NCI-H2196 treated with DMSO at 0.1 percent for 48 hours (cell line): ENCODE measurements at regions not wholly inside any gene's neighbourhood (a gene's known extent, or its start where the extent isn't known, plus 50 kb on each side); places are given as distances from the start of the nearest gene placed in this dataset.

ENCODE experiments used
- DNase-seq: peaks from one replicate; lab custom pipeline; 2025; ENCODE audit not compliant: unreplicated experiment; lab: John Stamatoyannopoulos, UW

GRCh38 chr6:145031001-145031400, 704.3 kb downstream of the EPM2A start:
- DNase-seq: no peak

- no peak for DNase-seq
Observed at GRCh38 chr6:145031962-145032361, 703.4 kb downstream of the EPM2A start.

GRCh38 chr6:145032562-145033145, 702.7 kb downstream of the EPM2A start:
- DNase-seq: no peak

GRCh38 chr6:145034664-145035063, 700.7 kb downstream of the EPM2A start:
- DNase-seq: no peak

- no peak for DNase-seq
Observed at GRCh38 chr6:145036236-145036635, 699.1 kb downstream of the EPM2A start.

GRCh38 chr6:145036848-145037567, 698.3 kb downstream of the EPM2A start:
- no peak for DNase-seq

GRCh38 chr6:145042559-145042958, 692.8 kb downstream of the EPM2A start:
- DNase-seq: no peak

- DNase-seq: no peak
Observed at GRCh38 chr6:145043926-145044500, 691.3 kb downstream of the EPM2A start.

GRCh38 chr6:145044641-145045246, 690.6 kb downstream of the EPM2A start:
- DNase-seq: no peak

GRCh38 chr6:145045582-145045981, 689.7 kb downstream of the EPM2A start:
- no peak for DNase-seq

GRCh38 chr6:145047891-145048290, 687.4 kb downstream of the EPM2A start:
- DNase-seq: no peak

GRCh38 chr6:145051661-145052060, 683.7 kb downstream of the EPM2A start:
- no peak for DNase-seq

- no peak for DNase-seq
Observed at GRCh38 chr6:145055567-145055966, 679.8 kb downstream of the EPM2A start.

GRCh38 chr6:145060714-145061113, 674.6 kb downstream of the EPM2A start:
- no peak for DNase-seq

- no peak for DNase-seq
Observed at GRCh38 chr6:145063091-145063490, 672.2 kb downstream of the EPM2A start.

GRCh38 chr6:145067430-145067829, 667.9 kb downstream of the EPM2A start:
- no peak for DNase-seq

- no peak for DNase-seq
Observed at GRCh38 chr6:145068577-145068976, 666.7 kb downstream of the EPM2A start.

- no peak for DNase-seq
Observed at GRCh38 chr6:145069966-145070365, 665.4 kb downstream of the EPM2A start.

- DNase-seq: no peak
Observed at GRCh38 chr6:145070791-145071190, 664.5 kb downstream of the EPM2A start.

- no peak for DNase-seq
Observed at GRCh38 chr6:145071836-145072235, 663.5 kb downstream of the EPM2A start.

- DNase-seq: no peak
Observed at GRCh38 chr6:145073811-145074210, 661.5 kb downstream of the EPM2A start.

GRCh38 chr6:145074805-145075204, 660.5 kb downstream of the EPM2A start:
- DNase-seq: no peak
